OCI-LY1 (cell line): ENCODE measurements at regions not wholly inside any gene's neighbourhood (a gene's known extent, or its start where the extent isn't known, plus 50 kb on each side); places are given as distances from the start of the nearest gene placed in this dataset.

Experiments used
- H2AFZ ChIP-seq: fragments of 200-600 bp; sonication (generic), shearing (Covaris generic); 2 replicates; pipeline ENCODE4 v1.6.0; 2014; ENCODE audit warnings: antibody characterized with exemption, mild to moderate bottlenecking, low read length
- H3F3A ChIP-seq: fragments of 200-600 bp; sonication (generic), shearing (Covaris generic); 2 replicates; pipeline ENCODE4 v1.6.0; 2014; ENCODE audit warnings: mild to moderate bottlenecking, antibody characterized with exemption, low read length, moderate library complexity; ENCODE audit not compliant: insufficient read depth
- H3K27ac ChIP-seq: fragments of 200-600 bp; sonication (generic); 2 replicates; pipeline ENCODE4 v1.5.1; 2014; ENCODE audit warnings: low read length, mixed run types, mild to moderate bottlenecking, low read depth; ENCODE audit not compliant: poor library complexity, severe bottlenecking
- H3K27me3 ChIP-seq: fragments of 200-600 bp; sonication (generic); 2 replicates; pipeline ENCODE4 v1.6.0; 2014; ENCODE audit warnings: antibody characterized with exemption, mild to moderate bottlenecking, low read length, moderate library complexity; ENCODE audit not compliant: insufficient read depth
- H3K36me3 ChIP-seq: fragments of 200-600 bp; sonication (generic); 2 replicates; pipeline ENCODE4 v1.6.1; 2014; ENCODE audit warnings: mild to moderate bottlenecking, antibody characterized with exemption, low read length, moderate library complexity, mixed read lengths; ENCODE audit not compliant: insufficient read depth
- H3K4me1 ChIP-seq: fragments of 200-600 bp; sonication (generic); 2 replicates; pipeline ENCODE4 v1.5.1; 2014; ENCODE audit warnings: mild to moderate bottlenecking, low read length, moderate library complexity; ENCODE audit not compliant: insufficient read depth, severe bottlenecking
- H3K4me2 ChIP-seq: fragments of 200-600 bp; sonication (generic), shearing (Covaris generic); 2 replicates; pipeline ENCODE4 v1.6.1; 2014; ENCODE audit warnings: low read length
- H3K4me3 ChIP-seq: fragments of 200-600 bp; sonication (generic); 2 replicates; pipeline ENCODE4 v1.5.1; 2014; ENCODE audit warnings: low read length, low read depth, mild to moderate bottlenecking, mixed read lengths; ENCODE audit not compliant: poor library complexity, severe bottlenecking
- H3K79me2 ChIP-seq: fragments of 200-600 bp; shearing (Covaris generic); 2 replicates; pipeline ENCODE4 v1.6.1; 2016; ENCODE audit warnings: mixed run types, low read length, mixed read lengths; ENCODE audit not compliant: insufficient read depth
- H3K9ac ChIP-seq: fragments of 200-600 bp; sonication (generic), shearing (Covaris generic); 2 replicates; pipeline ENCODE4 v1.6.1; 2014; ENCODE audit warnings: mild to moderate bottlenecking, low read length, mixed read lengths
- H3K9me2 ChIP-seq: fragments of 200-600 bp; sonication (generic), shearing (Covaris generic); 2 replicates; pipeline ENCODE4 v1.6.1; 2014; ENCODE audit warnings: low read depth, mild to moderate bottlenecking, low read length, mixed read lengths
- H3K9me3 ChIP-seq: fragments of 200-600 bp; shearing (Covaris generic); 2 replicates; pipeline ENCODE4 v1.6.1; 2014; ENCODE audit warnings: low read length, mixed read lengths
- H4K20me1 ChIP-seq: fragments of 200-600 bp; sonication (generic), shearing (Covaris generic); 2 replicates; pipeline ENCODE4 v1.6.0; 2016; ENCODE audit warnings: mild to moderate bottlenecking, low read length; ENCODE audit not compliant: insufficient read depth
- EZH2 ChIP-seq: fragments of 200-600 bp; sonication (generic), shearing (Covaris generic); IDR thresholded peaks from 2 replicates; pipeline ENCODE4 v1.8.0; 2017; ENCODE audit warnings: borderline replicate concordance, mixed run types, mild to moderate bottlenecking, antibody characterized with exemption, low read length, moderate library complexity, mixed read lengths
- TF ChIP-seq, protein P1 (sequence below): fragments of 200-600 bp; sonication (generic), shearing (Covaris generic); IDR thresholded peaks from 2 replicates; pipeline ENCODE4 v1.5.1; 2017; ENCODE audit warnings: mild to moderate bottlenecking, antibody characterized with exemption, low read length, moderate library complexity, mixed read lengths

- Histone ChIP-seq H3K9ac (no peak overlapping the region), H3K27me3 (no peaks in the 10 kb centered on the region)
Measured at GRCh38 chr20:11059659-11060058, 385.9 kb upstream of the JAG1 start.

GRCh38 chr20:11060423-11061185 is 386.8 kb upstream of the JAG1 start:
- Histone ChIP-seq H2AFZ (no peak overlapping the region), H3K36me3 (no peaks in the 10 kb centered on the region), H3K9me3 (no peaks in the 10 kb centered on the region), H3K9me2 (no peaks in the 10 kb centered on the region), H3K27me3 (no peaks in the 10 kb centered on the region), H3K4me1 (no peaks in the 10 kb centered on the region), H3K4me3 (no peak overlapping the region), H3K27ac (no peak overlapping the region), H3F3A (no peaks in the 10 kb centered on the region), H3K79me2 (no peaks in the 10 kb centered on the region), H3K9ac (no peak overlapping the region), H3K4me2 (no peak overlapping the region), H4K20me1 (no peaks in the 10 kb centered on the region)
- TF ChIP-seq EZH2 = no peak
- TF ChIP-seq, protein P1, sequence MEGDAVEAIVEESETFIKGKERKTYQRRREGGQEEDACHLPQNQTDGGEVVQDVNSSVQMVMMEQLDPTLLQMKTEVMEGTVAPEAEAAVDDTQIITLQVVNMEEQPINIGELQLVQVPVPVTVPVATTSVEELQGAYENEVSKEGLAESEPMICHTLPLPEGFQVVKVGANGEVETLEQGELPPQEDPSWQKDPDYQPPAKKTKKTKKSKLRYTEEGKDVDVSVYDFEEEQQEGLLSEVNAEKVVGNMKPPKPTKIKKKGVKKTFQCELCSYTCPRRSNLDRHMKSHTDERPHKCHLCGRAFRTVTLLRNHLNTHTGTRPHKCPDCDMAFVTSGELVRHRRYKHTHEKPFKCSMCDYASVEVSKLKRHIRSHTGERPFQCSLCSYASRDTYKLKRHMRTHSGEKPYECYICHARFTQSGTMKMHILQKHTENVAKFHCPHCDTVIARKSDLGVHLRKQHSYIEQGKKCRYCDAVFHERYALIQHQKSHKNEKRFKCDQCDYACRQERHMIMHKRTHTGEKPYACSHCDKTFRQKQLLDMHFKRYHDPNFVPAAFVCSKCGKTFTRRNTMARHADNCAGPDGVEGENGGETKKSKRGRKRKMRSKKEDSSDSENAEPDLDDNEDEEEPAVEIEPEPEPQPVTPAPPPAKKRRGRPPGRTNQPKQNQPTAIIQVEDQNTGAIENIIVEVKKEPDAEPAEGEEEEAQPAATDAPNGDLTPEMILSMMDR = no peak

More at GRCh38 chr20:11059659-11060058, 385.9 kb upstream of the JAG1 start:
- Histone ChIP-seq H4K20me1 (no peaks in the 10 kb centered on the region), H3K36me3 (no peaks in the 10 kb centered on the region), H2AFZ (no peak overlapping the region), H3K9me2 (no peaks in the 10 kb centered on the region), H3K4me2 (no peak overlapping the region), H3K27ac (no peak overlapping the region), H3K4me1 (no peaks in the 10 kb centered on the region), H3K4me3 (no peak overlapping the region), H3K9me3 (no peaks in the 10 kb centered on the region), H3K79me2 (no peaks in the 10 kb centered on the region), H3F3A (no peaks in the 10 kb centered on the region)
- TF ChIP-seq EZH2 = no peak
- TF ChIP-seq, protein P1 = no peak

- Histone ChIP-seq H4K20me1 (no peaks in the 10 kb centered on the region), H3K4me3 (no peak overlapping the region), H3K36me3 (no peaks in the 10 kb centered on the region), H3K4me1 (no peaks in the 10 kb centered on the region), H3F3A (no peaks in the 10 kb centered on the region), H2AFZ (no peak overlapping the region), H3K27ac (no peak overlapping the region), H3K9me3 (no peaks in the 10 kb centered on the region), H3K9ac (no peak overlapping the region), H3K79me2 (no peaks in the 10 kb centered on the region), H3K9me2 (no peaks in the 10 kb centered on the region), H3K4me2 (no peak overlapping the region), H3K27me3 (no peaks in the 10 kb centered on the region)
- TF ChIP-seq, protein P1 = no peak
- TF ChIP-seq EZH2 = no peak
Measured at GRCh38 chr20:11063444-11063843, 389.6 kb upstream of the JAG1 start.
